Ovary (tissue), 7 donors: ENCODE measurements at regions not wholly inside any gene's neighbourhood (a gene's known extent, or its start where the extent isn't known, plus 50 kb on each side); places are given as distances from the start of the nearest gene placed in this dataset.
"Not testable (repeated sequence)": the region's sequence is repeated elsewhere in the genome, so short reads cannot be mapped to it uniquely, and the experiment has no call there.

Experiments
- DNase-seq, 5 donors: peaks; one replicate each; pipeline ENCODE4 v3.0.0-alpha.2; 2019 to 2020
- H3K27ac ChIP-seq, 2 donors: fragments of 200-600 bp; one replicate each; pipeline versions ENCODE4 v1.5.1 to v1.8.0; 2019 to 2022
- H3K27me3 ChIP-seq: fragments of 200-600 bp; one replicate; pipeline ENCODE4 v1.8.0; 2022
- H3K36me3 ChIP-seq: fragments of 200-600 bp; sonication (generic); one replicate; pipeline ENCODE4 v1.5.1; 2019
- H3K4me1 ChIP-seq: one replicate; pipeline ENCODE4 v1.8.1; 2013; ENCODE audit warnings: mild to moderate bottlenecking, moderate library complexity; ENCODE audit not compliant: insufficient read depth
- H3K4me3 ChIP-seq: fragments of 200-600 bp; sonication (generic); one replicate; pipeline ENCODE4 v1.5.1; 2017
- H3K9me3 ChIP-seq, 2 donors: fragments of 200-600 bp in 1 of 2; sonication (generic) in 1 of 2; one replicate each; pipeline versions ENCODE4 v1.5.1 to v1.8.1; 2013 to 2019; ENCODE audit warnings: mild to moderate bottlenecking in 1 of 2, moderate library complexity in 1 of 2
- CTCF ChIP-seq, 3 donors: fragments of 450-650 bp in 2 of 3; fragments of 200-600 bp in 1 of 3; IDR thresholded peaks; one replicate each; pipeline versions ENCODE4 v1.5.1 to v1.8.0; 2016 to 2022; ENCODE audit warnings: antibody characterized with exemption in 3 of 3, mild to moderate bottlenecking in 1 of 3
- EP300 ChIP-seq: sonication (generic); formaldehyde crosslinking; IDR thresholded peaks from one replicate; pipeline ENCODE4 v1.6.1; 2017; ENCODE audit warnings: antibody characterized with exemption
- POLR2A ChIP-seq: fragments of 450-650 bp; IDR thresholded peaks from one replicate; pipeline ENCODE4 v1.6.1; 2017; ENCODE audit warnings: antibody characterized with exemption, mild to moderate bottlenecking, moderate library complexity
- WGBS, 3 donors: extraction: QIAGEN DNeasy Blood & Tissue Kit in 1 of 3; methylation state at CpG; one replicate each; pipeline versions ENCODE4 v1.1.5 to v1.1.7; 2013 to 2017; 5-methylcytosine and 5-hydroxymethylcytosine counted together
- intact Hi-C, 4 donors: fragments of 100-400 bp; cut with DNase I; formaldehyde crosslinking; loops; one replicate each; pipeline versions ENCODE4 v1.11.0 to v1.15.1; 2022 to 2023
- donor health status: DM: no; HTN: no; CAD: no; lungs with moderate emphysema.
- donor health status: DM: no; HTN: no; CAD: no.
- donor health status: Bipolar disorder and iron deficiency.
- donor health status: DM: no; HTN: no; CAD: no.
- donor health status: DM: yes; HTN: yes; CAD: no.

GRCh38 chr2:31784868-31785267 lies 204.1 kb upstream of the SRD5A2 start:
- intact Hi-C loops: no loop called here
- H3K27ac ChIP-seq: no peak overlapping the region
- no peaks in the 10 kb centered on the region for H3K4me1 ChIP-seq
- no peak overlapping the region for H3K4me3 ChIP-seq
- TF ChIP-seq EP300 (no peak), POLR2A (no peak), CTCF (IDR thresholded peaks at IDR 0.05) (no peak)
- DNase-seq: no peak
- no peaks in the 10 kb centered on the region for H3K9me3 ChIP-seq
- no peaks in the 10 kb centered on the region for H3K36me3 ChIP-seq
- no peaks in the 10 kb centered on the region for H3K27me3 ChIP-seq

DNA sequence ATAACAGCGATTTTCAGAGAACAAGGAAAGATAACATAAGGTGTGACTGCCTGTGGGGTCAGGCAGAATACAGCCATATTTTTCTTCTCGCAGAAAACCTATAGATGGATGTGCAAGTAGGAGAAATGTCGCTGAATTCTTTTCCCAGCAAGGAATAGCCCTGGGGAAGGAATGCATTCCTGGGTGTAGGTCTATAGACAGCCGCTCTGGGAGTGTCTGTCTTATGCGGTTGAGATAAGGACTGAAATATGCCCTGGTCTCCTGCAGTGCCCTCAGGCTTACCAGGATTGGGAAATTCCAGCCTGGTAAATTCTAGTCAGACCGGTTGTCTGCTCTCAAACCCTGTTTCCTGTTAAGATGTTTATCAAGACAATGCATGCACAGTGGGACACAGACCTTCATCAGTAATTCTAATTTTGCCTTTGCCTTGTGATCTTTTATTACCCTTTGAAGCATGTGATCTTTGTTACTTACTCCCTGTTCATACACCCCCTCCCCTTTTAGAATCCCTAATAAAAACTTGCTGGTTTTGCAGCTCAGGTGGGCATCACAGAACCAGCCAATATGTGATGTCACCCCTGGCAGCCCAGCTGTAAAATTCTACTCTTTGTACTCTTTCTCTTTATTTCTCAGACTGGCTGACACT lies 202.8 kb upstream of the SRD5A2 start:
- DNase-seq, intact Hi-C loops: not testable (repeated sequence)
- 76 to 79% (median 77%) methylated on average over 6 of the region's 6 CpGs for WGBS, 3 donors

DNA sequence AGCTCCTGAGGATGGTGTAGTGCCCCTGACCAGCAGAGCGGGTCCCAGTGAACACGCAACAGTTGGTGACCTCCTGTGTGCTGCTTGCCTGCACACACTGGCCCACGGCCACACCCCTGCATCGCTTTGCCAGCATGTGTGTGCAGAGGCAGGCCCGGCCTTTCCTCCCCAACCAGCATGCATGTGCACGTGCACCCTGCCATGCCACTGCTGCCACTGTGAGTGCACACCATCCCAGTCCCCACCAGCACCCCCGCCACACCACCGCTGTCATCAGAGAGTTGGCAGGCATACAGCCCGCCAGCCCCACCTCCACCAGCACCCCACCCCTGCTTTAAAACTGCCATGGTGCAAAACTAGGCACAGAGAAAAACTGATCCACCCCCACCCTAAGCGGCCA lies 197.4 kb upstream of the SRD5A2 start:
- no peak for DNase-seq
- no peaks in the 10 kb centered on the region for H3K4me1 ChIP-seq
- no peaks in the 10 kb centered on the region for H3K36me3 ChIP-seq
- 80 to 88% (median 85%) methylated on average over 10 of the region's 10 CpGs for WGBS, 3 donors
- no peaks in the 10 kb centered on the region for H3K27me3 ChIP-seq
- no peaks in the 10 kb centered on the region for H3K9me3 ChIP-seq
- no peak overlapping the region for H3K4me3 ChIP-seq
- no peak overlapping the region for H3K27ac ChIP-seq
- TF ChIP-seq CTCF (IDR thresholded peaks at IDR 0.05) (no peak), EP300 (no peak), POLR2A (no peak)
- intact Hi-C loops: no loop called here

More for the DNA sequence above, 202.8 kb upstream of the SRD5A2 start:
- not testable (repeated sequence) for H3K36me3 ChIP-seq, H3K9me3 ChIP-seq, H3K27me3 ChIP-seq, H3K4me3 ChIP-seq, H3K27ac ChIP-seq, H3K4me1 ChIP-seq

GRCh38 chr2:31770741-31771140 lies 190.0 kb upstream of the SRD5A2 start:
- Histone ChIP-seq H3K4me1 (no peaks in the 10 kb centered on the region), H3K4me3 (no peak overlapping the region), H3K9me3 (no peaks in the 10 kb centered on the region), H3K27me3 (no peaks in the 10 kb centered on the region), H3K27ac (no peak overlapping the region), H3K36me3 (no peaks in the 10 kb centered on the region)
- WGBS, 3 donors: 59 to 82% (median 77%) methylated on average over 2 of the region's 2 CpGs
- intact Hi-C loops: no loop called here
- DNase-seq: no peak
- no peak for TF ChIP-seq POLR2A
- no peak for TF ChIP-seq EP300
- no peak for TF ChIP-seq CTCF (IDR thresholded peaks at IDR 0.05)

GRCh38 chr2:31765078-31765945 lies 184.6 kb upstream of the SRD5A2 start:
- H3K27ac ChIP-seq: no peak overlapping the region
- no peaks in the 10 kb centered on the region for H3K27me3 ChIP-seq
- no peaks in the 10 kb centered on the region for H3K4me1 ChIP-seq
- no peak overlapping the region for H3K4me3 ChIP-seq
- intact Hi-C loops: no loop called here
- 33 to 43% (median 35%) methylated on average over 2 of the region's 2 CpGs for WGBS, 3 donors
- H3K9me3 ChIP-seq: no peaks in the 10 kb centered on the region
- DNase-seq: no peak
- TF ChIP-seq CTCF (IDR thresholded peaks at IDR 0.05) (no peak), POLR2A (no peak), EP300 (no peak)
- H3K36me3 ChIP-seq: no peaks in the 10 kb centered on the region
